Breast epithelium (tissue), 3 donors: ENCODE measurements at regions not wholly inside any gene's neighbourhood (a gene's known extent, or its start where the extent isn't known, plus 50 kb on each side); places are given as distances from the start of the nearest gene placed in this dataset.

Source experiments
- POLR2A ChIP-seq: fragments of 450-650 bp; IDR thresholded peaks from one replicate; pipeline ENCODE4 v1.6.1; 2016; ENCODE audit warnings: antibody characterized with exemption, mild to moderate bottlenecking, moderate library complexity
- TF ChIP-seq, protein P1 (sequence below), 3 donors: fragments of 450-650 bp; IDR thresholded peaks; one replicate each; pipeline ENCODE4 v1.5.1; 2016 to 2017; ENCODE audit warnings: antibody characterized with exemption in 3 of 3, mild to moderate bottlenecking in 3 of 3, moderate library complexity in 3 of 3

DNA sequence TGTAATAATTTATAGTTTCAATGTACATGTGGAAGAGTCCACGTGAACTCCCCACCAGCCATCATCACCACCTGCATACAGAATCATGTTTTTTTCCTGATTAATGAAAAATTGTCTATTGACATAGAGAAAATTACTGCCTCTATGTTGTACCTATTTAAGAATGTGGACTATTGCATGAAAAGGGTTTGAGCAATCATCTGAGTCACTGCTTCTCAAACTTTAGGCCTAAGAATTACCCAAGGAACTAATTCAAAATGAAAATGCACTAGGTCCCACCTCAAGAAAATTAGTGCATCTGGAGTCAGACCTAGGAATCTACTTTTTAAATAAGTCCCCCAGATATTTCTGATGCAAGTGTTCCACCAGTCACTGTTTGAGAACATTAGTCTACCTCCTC is 709.3 kb downstream of the MAT2B start:
- no peak for TF ChIP-seq POLR2A
- TF ChIP-seq, protein P1, sequence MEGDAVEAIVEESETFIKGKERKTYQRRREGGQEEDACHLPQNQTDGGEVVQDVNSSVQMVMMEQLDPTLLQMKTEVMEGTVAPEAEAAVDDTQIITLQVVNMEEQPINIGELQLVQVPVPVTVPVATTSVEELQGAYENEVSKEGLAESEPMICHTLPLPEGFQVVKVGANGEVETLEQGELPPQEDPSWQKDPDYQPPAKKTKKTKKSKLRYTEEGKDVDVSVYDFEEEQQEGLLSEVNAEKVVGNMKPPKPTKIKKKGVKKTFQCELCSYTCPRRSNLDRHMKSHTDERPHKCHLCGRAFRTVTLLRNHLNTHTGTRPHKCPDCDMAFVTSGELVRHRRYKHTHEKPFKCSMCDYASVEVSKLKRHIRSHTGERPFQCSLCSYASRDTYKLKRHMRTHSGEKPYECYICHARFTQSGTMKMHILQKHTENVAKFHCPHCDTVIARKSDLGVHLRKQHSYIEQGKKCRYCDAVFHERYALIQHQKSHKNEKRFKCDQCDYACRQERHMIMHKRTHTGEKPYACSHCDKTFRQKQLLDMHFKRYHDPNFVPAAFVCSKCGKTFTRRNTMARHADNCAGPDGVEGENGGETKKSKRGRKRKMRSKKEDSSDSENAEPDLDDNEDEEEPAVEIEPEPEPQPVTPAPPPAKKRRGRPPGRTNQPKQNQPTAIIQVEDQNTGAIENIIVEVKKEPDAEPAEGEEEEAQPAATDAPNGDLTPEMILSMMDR (IDR thresholded peaks at IDR 0.05): no peak
